ENCODE measurements at regions not wholly inside any gene's neighbourhood (a gene's known extent, or its start where the extent isn't known, plus 50 kb on each side); places are given as distances from the start of the nearest gene placed in this dataset.
"Not testable (repeated sequence)": the region's sequence is repeated elsewhere in the genome, so short reads cannot be mapped to it uniquely, and the experiment has no call there.

- ATAC-seq (no peak), DNase-seq (no peak)
- H3K36me3 Mint-ChIP-seq, result no peaks in the 10 kb centered on the region
- no peaks in the 10 kb centered on the region for H3K4me1 ChIP-seq (ENCODE audit: control insufficient read depth, insufficient read depth, low read length)
- H3K4me3 ChIP-seq (ENCODE audit: low read length), result no peak overlapping the region
- H3K27ac ChIP-seq (ENCODE audit: low read length), result no peak overlapping the region
- no peak overlapping the region for H3K27ac Mint-ChIP-seq
- WGBS (ENCODE audit: insufficient coverage), result 84% methylated on average over 9 of the region's 9 CpGs
- TF ChIP-seq, protein P1, sequence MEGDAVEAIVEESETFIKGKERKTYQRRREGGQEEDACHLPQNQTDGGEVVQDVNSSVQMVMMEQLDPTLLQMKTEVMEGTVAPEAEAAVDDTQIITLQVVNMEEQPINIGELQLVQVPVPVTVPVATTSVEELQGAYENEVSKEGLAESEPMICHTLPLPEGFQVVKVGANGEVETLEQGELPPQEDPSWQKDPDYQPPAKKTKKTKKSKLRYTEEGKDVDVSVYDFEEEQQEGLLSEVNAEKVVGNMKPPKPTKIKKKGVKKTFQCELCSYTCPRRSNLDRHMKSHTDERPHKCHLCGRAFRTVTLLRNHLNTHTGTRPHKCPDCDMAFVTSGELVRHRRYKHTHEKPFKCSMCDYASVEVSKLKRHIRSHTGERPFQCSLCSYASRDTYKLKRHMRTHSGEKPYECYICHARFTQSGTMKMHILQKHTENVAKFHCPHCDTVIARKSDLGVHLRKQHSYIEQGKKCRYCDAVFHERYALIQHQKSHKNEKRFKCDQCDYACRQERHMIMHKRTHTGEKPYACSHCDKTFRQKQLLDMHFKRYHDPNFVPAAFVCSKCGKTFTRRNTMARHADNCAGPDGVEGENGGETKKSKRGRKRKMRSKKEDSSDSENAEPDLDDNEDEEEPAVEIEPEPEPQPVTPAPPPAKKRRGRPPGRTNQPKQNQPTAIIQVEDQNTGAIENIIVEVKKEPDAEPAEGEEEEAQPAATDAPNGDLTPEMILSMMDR (IDR thresholded peaks at IDR 0.05), result no peak
- peaks cover 0 to 2% of the 10 kb centered on the region in 2 donors for H3K9me3 Mint-ChIP-seq
- no peaks in the 10 kb centered on the region for H3K36me3 ChIP-seq (ENCODE audit: control insufficient read depth, insufficient read depth, low read length)
- no peak overlapping the region for H3K4me3 Mint-ChIP-seq
- no peaks in the 10 kb centered on the region for H3K9me3 ChIP-seq (ENCODE audit: control insufficient read depth, insufficient read depth, low read length)
- intact Hi-C loops (cut with micrococcal nuclease), result no loop called here
- H3K4me1 Mint-ChIP-seq, result no peaks in the 10 kb centered on the region
- H3K27me3 ChIP-seq (ENCODE audit: control insufficient read depth, insufficient read depth, low read length), result no peaks in the 10 kb centered on the region
- H3K27me3 Mint-ChIP-seq (ENCODE audit: low read depth in 2 of 2), result no peaks in the 10 kb centered on the region
These were observed 155.6 kb upstream of the TMEM132C start for GRCh38 chr12:128111333-128111732.

- Histone ChIP-seq H3K4me1 (ENCODE audit: control insufficient read depth, insufficient read depth, low read length) (no peaks in the 10 kb centered on the region), H3K4me3 (ENCODE audit: low read length) (no peak overlapping the region), H3K27me3 (ENCODE audit: control insufficient read depth, insufficient read depth, low read length) (no peaks in the 10 kb centered on the region), H3K36me3 (ENCODE audit: control insufficient read depth, insufficient read depth, low read length) (no peaks in the 10 kb centered on the region), H3K9me3 (ENCODE audit: control insufficient read depth, insufficient read depth, low read length) (no peaks in the 10 kb centered on the region), H3K27ac (ENCODE audit: low read length) (no peak overlapping the region)
- Mint-ChIP-seq H3K9me3 (peaks cover 0 to 2% of the 10 kb centered on the region in 2 donors), H3K27me3 (ENCODE audit: low read depth in 2 of 2) (no peaks in the 10 kb centered on the region), H3K36me3 (no peaks in the 10 kb centered on the region), H3K4me3 (no peak overlapping the region), H3K4me1 (no peaks in the 10 kb centered on the region), H3K27ac (no peak overlapping the region)
- DNase-seq, result no peak
- WGBS (ENCODE audit: insufficient coverage), result 46% methylated on average over 5 of the region's 5 CpGs
- ATAC-seq, result no peak
- intact Hi-C loops (cut with micrococcal nuclease), result no loop called here
- TF ChIP-seq, protein P1 (IDR thresholded peaks at IDR 0.05), result no peak
These were observed 155.0 kb upstream of the TMEM132C start for GRCh38 chr12:128111951-128112350.

GRCh38 chr12:128113250-128113649 is 153.7 kb upstream of the TMEM132C start:
- H3K9me3 ChIP-seq (ENCODE audit: control insufficient read depth, insufficient read depth, low read length); H3K4me1 Mint-ChIP-seq; H3K4me3 ChIP-seq (ENCODE audit: low read length); H3K4me3 Mint-ChIP-seq; H3K27me3 ChIP-seq (ENCODE audit: control insufficient read depth, insufficient read depth, low read length); H3K36me3 ChIP-seq (ENCODE audit: control insufficient read depth, insufficient read depth, low read length); ATAC-seq; H3K4me1 ChIP-seq (ENCODE audit: control insufficient read depth, insufficient read depth, low read length); DNase-seq; H3K27me3 Mint-ChIP-seq (ENCODE audit: low read depth in 2 of 2); H3K27ac ChIP-seq (ENCODE audit: low read length); H3K27ac Mint-ChIP-seq; H3K9me3 Mint-ChIP-seq; intact Hi-C loops (cut with micrococcal nuclease); H3K36me3 Mint-ChIP-seq: not testable (repeated sequence)
- 89% methylated on average over 5 of the region's 5 CpGs for WGBS (ENCODE audit: insufficient coverage)

DNA sequence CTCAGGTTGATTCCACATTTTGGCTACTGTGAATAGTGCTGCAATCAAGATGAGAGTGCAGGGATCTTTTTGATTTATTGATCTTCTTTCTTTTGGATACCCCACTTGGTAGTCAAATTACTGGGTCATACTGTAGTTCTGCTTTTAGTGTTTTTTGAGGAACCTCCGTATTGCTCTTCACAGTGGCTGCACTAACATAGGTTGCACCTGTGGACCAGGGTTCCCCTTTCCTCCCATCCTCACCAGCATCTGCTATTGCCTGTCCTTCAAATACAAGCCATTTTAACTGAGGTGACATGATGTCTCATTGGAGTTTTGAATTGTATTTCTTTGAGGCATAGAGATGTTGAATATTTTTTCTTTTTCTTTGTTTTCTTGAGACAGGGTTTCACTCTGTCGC is 152.5 kb upstream of the TMEM132C start:
- H3K27ac Mint-ChIP-seq, result no peak overlapping the region
- H3K36me3 ChIP-seq (ENCODE audit: control insufficient read depth, insufficient read depth, low read length), result no peaks in the 10 kb centered on the region
- H3K36me3 Mint-ChIP-seq, result no peaks in the 10 kb centered on the region
- ATAC-seq (no peak), DNase-seq (no peak)
- H3K9me3 Mint-ChIP-seq, result peaks cover 0 to 2% of the 10 kb centered on the region in 2 donors
- H3K4me1 Mint-ChIP-seq, result no peaks in the 10 kb centered on the region
- no peaks in the 10 kb centered on the region for H3K27me3 Mint-ChIP-seq (ENCODE audit: low read depth in 2 of 2)
- WGBS (ENCODE audit: insufficient coverage), result 63% methylated on average over 2 of the region's 2 CpGs
- H3K4me3 ChIP-seq (ENCODE audit: low read length), result no peak overlapping the region
- H3K4me1 ChIP-seq (ENCODE audit: control insufficient read depth, insufficient read depth, low read length), result no peaks in the 10 kb centered on the region
- H3K27ac ChIP-seq (ENCODE audit: low read length), result no peak overlapping the region
- no peaks in the 10 kb centered on the region for H3K27me3 ChIP-seq (ENCODE audit: control insufficient read depth, insufficient read depth, low read length)
- peaks cover 2% of the 10 kb centered on the region for H3K9me3 ChIP-seq (ENCODE audit: control insufficient read depth, insufficient read depth, low read length)
- intact Hi-C loops (cut with micrococcal nuclease), result no loop called here
- TF ChIP-seq, protein P1 (IDR thresholded peaks at IDR 0.05), result no peak
- H3K4me3 Mint-ChIP-seq, result no peak overlapping the region

All from natural killer cell (primary cell).